Suppressor macrophage treated with lipopolysaccharide for 4 hours (primary cell): ENCODE measurements at regions not wholly inside any gene's neighbourhood (a gene's known extent, or its start where the extent isn't known, plus 50 kb on each side); places are given as distances from the start of the nearest gene placed in this dataset.
"Not testable (repeated sequence)": the region's sequence is repeated elsewhere in the genome, so short reads cannot be mapped to it uniquely, and the experiment has no call there.

Source experiments
- DNase-seq: peaks from one replicate; pipeline ENCODE4 v3.0.0-alpha.2; 2020

GRCh38 chr4:129905256-129905655 is 809.3 kb downstream of the C4orf33 start:
- no peak for DNase-seq

DNA sequence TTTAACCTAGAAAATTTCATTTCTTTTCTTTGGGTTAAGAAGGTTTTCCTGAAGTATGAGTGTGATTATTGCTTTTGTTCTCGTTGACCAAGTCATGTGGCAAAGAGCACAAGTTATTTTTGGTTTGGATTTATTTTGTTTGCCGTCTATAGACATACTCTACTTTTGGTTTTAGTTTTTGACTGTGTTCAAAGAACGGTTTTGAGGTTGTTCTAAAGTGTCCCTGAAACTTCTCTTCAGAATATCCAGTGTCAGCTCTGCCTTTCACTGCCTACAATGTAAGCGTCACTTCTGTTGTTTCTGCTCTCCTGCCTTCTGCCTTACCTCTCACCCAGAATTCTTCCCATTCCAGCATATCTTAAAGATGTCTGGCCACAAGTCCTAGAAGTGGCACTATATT is 812.2 kb downstream of the C4orf33 start:
- no peak for DNase-seq

GRCh38 chr4:129916991-129917390 is 821.0 kb downstream of the C4orf33 start:
- no peak for DNase-seq

- no peak for DNase-seq
Measured at GRCh38 chr4:129917651-129918050, 821.7 kb downstream of the C4orf33 start.

DNA sequence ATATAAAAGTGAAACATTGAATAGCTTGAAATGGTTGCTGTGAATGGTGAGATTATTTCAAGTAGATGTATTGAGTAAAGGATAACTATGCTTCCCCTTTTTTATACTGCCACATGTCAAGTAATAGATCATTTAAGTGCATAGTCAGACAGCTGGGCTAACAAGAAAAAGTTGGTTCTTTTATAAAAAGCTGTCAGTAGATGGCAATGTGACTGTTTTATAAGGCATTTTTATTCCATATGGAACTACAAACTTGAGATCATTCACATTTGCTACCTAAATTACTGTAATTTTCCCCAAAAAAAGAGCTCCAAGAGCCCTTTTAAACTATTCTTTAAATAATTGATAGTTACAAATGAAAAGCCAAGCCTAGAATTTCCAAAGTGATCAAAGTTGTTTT is 831.0 kb downstream of the C4orf33 start:
- no peak for DNase-seq

DNA sequence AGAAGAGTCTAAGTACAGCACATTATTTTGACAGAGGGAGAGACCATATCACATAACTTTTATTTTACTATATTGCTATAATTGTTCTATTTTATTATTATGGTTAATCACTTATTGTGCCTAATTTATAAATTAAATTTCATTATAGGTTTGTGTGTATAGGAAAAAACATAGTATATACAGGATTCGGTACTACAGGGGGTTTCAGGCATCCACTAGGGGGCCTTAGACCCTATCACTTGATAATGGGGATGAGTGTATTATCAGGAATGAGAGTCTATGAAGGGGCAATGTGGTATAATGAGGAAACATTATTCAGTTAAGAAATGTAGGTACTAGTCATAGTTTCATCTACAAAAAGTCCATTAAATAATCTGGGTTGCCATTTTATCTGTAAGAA is 833.1 kb downstream of the C4orf33 start:
- DNase-seq = no peak

DNA sequence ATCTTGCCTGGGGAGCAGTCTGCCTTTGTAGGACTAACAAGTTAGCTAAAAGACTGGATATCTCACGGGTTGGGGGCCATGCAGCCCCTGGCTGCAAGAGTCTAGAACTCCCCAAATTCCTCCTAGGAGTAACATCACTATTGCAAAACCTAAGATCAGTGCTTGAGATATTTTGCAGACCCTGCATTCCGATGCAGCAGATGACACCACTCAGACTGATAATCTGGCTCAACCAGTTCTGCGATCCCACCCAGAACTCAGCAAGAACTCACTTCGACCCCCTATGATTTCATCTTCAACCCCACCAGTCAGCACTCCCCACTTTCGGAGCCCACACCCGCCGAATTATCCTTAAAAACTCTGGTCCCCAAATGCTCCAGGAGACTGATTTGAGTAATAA is 834.0 kb downstream of the C4orf33 start:
- no peak for DNase-seq

DNA sequence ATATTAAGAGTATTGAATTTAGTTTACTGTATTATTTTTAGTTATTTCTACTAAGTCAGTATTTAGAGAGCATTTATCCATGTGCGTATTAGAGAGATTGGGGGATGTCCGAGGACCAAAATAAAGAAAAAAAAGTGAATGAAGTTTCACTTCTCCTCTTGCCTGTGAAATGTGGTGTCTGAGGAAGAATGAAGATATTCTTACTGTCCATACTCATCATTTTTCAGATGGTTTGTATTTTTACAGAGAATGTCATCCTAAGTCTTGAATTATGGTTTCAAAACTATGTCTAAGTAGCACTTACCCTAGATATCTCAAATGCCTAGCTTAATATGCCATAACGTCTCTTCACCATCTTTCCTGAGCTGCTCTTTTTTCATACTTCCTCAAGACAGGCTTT is 854.3 kb downstream of the C4orf33 start:
- DNase-seq = no peak

- no peak for DNase-seq
Measured at GRCh38 chr4:129966175-129966574, 870.2 kb downstream of the C4orf33 start.

DNA sequence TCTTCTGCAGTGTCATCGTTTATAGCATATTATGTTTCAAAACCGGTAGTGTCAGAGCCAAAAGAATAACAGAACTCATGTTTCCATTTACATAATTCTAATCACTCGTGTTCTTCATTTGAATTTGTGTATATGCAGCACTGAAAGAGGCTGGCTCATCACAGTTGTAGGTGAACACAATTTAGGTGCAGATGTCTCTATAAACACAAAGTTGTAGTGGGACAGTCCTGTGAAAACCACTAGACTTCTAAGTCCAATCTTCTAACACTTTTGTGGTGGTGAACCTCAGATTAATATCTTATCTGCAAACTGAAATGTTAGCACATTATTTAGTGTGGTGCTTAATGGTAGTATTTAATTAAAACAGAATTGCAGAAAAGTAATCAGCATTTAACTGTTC is 872.4 kb downstream of the C4orf33 start:
- DNase-seq = no peak

GRCh38 chr4:129968778-129969177 is 872.8 kb downstream of the C4orf33 start:
- DNase-seq = no peak

DNA sequence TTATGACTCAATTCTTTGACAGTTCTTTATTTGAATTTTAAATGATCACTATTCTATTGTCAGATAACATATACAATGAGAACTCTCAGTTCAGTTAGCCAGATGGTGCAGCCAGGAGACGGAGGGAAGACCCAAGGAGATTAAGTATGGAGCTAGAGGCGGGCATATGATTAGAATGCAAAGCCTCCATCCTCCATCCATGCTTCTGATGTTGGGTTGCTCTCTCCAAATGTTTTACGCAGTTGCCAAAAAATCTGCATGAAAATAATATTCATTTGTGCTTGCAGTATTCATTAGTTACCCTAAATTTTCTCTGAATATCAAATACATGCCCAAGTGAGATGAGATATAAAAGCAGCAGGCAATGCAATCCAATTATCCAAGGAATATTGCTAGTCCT is 874.8 kb downstream of the C4orf33 start:
- DNase-seq = no peak

DNA sequence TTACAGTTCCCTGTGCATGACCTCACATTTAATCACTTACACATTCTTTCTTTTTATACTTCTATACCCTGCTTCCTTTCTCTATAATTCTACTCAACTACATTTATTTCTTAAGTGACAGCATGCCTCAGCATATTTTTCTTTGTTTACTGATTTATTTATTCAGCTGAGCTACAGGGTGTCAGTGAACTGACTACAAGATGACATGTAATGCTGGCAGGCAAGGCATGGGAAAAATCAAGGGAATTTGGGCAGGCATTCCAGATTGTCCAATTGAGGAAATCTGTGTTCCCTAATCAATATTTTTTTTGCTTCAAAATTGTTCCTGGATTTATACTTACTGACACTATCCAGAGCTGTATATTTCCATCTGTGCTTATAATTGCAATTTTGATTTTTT is 875.5 kb downstream of the C4orf33 start:
- no peak for DNase-seq

DNA sequence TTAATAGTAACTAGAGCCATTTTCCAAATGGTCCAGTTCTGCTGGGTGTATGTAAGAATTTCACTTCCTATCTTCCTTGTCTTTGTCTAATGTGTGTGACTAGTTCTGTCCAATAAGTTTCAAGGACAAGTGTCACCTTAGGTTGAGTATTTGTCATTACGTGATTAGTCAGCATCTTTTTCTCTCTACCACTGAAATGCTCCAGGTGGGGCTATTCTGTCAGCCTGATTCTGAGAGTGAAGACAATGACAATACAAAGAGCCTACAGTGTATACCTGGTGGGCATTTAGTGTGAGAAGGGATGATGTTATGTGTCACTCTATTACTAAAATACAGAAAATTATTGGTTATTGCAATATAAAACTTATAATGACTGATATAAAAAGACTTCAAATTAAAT is 876.3 kb downstream of the C4orf33 start:
- DNase-seq = no peak

DNA sequence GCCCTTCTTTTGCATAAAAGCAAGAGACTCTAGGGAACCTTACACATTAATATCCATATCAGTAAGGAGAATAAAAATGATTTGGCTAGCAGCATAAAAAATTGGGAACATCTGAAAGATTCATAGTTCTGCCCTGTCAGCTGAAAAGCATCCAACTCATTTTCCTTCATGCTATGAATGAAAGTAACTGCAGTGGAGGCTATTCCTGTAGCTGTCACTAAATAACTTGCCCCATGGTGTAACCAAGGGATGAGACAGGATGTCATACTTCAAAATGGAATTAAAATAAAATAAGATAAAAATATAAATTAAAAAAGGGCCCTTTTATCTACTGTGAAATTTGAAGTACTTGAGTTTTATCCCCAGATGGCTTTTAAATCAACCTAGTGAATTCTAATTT is 878.8 kb downstream of the C4orf33 start:
- DNase-seq = no peak

- DNase-seq = no peak
Measured at GRCh38 chr4:129978315-129978714, 882.4 kb downstream of the C4orf33 start.

- DNase-seq = no peak
Measured at GRCh38 chr4:129988957-129989356, 893.0 kb downstream of the C4orf33 start.

DNA sequence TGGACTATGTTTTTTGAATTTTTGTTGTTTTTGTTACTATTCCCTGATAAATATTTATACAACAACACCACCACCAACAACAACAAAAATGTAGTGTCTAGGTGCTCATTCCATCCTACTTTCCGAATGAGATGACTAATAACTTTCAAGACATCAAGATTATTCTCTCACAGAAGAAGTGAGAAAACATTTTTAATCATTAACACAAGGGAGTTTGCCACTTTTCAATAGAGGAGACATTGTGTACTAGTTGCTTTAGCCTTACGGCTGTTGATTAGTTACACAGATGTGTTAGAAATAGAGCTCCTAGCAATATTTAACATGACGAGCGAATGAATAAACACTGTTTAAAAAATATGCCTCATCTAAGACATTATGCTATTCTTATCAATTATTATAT is 898.8 kb downstream of the C4orf33 start:
- no peak for DNase-seq

DNA sequence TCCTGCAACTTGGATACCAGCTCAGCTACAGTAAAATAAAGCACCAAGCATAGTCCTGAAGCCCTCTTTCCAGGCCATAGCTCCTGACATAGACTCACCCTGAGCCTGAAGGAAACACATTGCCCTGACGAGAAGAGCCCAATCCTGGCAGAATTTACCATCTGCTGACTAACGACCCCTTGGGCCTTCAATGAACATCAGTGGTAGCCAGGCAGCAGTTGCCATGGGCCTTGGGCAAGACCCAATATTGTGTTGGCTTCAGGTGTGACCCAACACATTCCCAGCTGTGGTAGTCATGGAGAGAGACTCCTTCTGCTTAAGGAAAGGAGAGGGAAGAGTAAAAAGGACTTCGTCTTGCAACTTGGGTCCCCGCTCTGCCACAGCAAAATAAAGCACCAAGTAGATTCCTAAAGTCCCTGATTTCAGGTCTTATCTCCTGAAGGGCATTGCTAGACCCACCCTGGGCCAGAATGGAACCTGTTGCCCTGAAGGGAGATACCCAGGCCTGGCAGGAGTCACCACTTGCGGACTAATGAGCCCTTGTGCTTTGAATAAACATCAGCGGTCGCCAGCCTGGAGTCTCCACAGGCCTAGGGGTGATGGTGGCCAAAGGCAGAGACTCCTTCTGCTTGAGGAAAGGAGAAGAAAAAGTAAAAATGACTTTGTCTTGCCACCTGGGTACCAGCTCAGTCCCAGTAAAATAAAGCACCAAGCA is 902.6 kb downstream of the C4orf33 start:
- DNase-seq = no peak

- DNase-seq = no peak
Measured at GRCh38 chr4:129999156-129999555, 903.2 kb downstream of the C4orf33 start.

GRCh38 chr4:130008461-130008860 is 912.5 kb downstream of the C4orf33 start:
- DNase-seq = no peak

DNA sequence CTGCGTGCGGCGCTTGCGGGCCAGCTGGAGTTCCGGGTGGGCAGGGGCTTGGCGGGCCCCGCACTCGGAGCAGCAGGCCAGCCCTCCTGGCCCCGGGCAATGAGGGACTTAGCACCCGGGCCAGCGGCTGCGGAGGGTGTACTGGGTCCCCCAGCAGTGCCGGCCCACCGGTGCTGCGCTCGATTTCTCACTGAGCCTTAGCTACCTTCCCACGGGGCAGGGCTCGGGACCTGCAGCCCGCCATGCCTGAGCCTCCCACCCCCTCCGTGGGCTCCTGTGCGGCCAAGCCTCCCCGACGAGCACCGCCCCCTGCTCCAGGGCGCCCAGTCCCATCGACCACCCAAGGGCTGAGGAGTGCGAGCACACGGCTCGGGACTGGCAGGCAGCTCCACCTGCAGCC is 916.9 kb downstream of the C4orf33 start:
- not testable (repeated sequence) for DNase-seq

DNA sequence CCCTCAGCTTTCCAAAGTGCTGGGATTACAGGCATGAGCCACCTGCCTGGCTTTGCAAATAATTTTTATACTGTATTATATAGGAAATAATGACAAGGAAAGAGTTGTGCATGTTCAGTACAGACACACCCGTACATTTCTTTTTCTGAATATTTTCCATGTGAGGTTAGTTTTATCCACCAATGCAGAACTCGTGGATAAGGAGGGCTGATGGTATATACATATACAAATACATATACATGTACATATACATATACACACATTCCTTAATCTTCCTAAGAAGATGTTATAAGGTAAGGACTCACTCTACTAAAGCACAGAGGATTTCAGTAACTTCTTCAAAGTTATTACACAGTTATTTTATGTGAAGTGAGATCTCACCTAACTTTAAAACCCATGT is 925.8 kb downstream of the C4orf33 start:
- no peak for DNase-seq

DNA sequence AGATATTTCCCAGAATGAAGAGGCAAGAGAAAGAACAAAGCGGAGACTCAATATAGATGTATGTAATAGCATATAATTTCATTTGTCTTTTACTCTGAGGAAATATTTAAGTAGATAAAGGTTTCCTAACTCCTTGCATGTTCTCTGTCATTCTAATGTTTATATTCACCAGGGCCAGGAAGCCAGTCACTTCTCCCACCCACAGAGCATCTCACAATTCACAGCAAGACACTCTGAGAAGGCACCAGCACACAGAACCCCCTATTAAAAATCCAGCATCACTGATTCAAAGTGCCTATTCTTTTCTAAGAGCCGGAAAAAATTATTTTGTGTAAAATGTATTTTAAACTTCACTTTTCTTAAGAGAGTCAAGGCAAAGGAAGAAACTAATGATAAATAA is 927.1 kb downstream of the C4orf33 start:
- DNase-seq = no peak

DNA sequence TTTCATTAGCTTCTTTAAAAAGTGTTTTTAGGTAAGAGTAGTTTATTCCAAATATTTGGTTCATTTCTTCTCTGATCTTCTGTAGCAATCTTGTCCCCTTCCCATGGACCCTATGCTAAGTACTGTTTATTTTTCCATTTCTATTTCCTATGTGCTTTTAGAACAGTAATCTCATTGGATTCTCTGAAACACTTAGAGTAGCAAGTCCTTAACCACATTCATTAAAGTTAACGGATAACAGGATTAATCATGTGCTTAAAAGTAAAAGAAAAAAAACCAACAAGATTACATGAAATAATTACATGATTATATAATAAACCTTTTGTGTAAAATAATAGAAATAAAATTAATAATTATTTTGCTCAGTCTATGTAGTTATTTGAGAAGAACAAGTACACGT is 929.7 kb downstream of the C4orf33 start:
- no peak for DNase-seq

- no peak for DNase-seq
Measured at GRCh38 chr4:130026185-130026584, 930.2 kb downstream of the C4orf33 start.
